ENCODE measurements at regions not wholly inside any gene's neighbourhood (a gene's known extent, or its start where the extent isn't known, plus 50 kb on each side); places are given as distances from the start of the nearest gene placed in this dataset.

DNA sequence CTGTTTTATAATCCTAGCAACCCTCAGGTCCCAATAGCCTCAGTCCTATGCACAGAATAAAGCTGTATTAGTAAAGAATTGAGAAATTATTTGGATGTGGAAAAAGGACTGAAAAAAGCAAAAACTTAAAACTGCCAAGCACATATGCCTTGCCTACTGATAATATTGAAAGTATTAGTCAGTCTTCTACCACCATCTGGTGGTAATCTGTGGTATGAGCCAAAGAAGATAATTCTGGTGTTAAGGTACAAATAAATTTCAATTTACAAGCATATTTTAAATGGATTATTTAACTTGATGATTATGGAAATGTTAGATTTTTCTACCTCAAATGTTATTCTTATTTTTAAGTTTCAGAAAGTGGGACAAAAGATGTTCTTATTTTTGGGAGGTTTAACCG is 460.3 kb upstream of the KLHL1 start:
- TF ChIP-seq, protein P1, sequence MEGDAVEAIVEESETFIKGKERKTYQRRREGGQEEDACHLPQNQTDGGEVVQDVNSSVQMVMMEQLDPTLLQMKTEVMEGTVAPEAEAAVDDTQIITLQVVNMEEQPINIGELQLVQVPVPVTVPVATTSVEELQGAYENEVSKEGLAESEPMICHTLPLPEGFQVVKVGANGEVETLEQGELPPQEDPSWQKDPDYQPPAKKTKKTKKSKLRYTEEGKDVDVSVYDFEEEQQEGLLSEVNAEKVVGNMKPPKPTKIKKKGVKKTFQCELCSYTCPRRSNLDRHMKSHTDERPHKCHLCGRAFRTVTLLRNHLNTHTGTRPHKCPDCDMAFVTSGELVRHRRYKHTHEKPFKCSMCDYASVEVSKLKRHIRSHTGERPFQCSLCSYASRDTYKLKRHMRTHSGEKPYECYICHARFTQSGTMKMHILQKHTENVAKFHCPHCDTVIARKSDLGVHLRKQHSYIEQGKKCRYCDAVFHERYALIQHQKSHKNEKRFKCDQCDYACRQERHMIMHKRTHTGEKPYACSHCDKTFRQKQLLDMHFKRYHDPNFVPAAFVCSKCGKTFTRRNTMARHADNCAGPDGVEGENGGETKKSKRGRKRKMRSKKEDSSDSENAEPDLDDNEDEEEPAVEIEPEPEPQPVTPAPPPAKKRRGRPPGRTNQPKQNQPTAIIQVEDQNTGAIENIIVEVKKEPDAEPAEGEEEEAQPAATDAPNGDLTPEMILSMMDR (IDR thresholded peaks at IDR 0.05): peak; percentile 44 to 65 (median 54)
- TF ChIP-seq EP300 (IDR thresholded peaks at IDR 0.05): no peak

Measured in tibial nerve (tissue), 4 donors.